ENCODE measurements at regions not wholly inside any gene's neighbourhood (a gene's known extent, or its start where the extent isn't known, plus 50 kb on each side); places are given as distances from the start of the nearest gene placed in this dataset.

DNA sequence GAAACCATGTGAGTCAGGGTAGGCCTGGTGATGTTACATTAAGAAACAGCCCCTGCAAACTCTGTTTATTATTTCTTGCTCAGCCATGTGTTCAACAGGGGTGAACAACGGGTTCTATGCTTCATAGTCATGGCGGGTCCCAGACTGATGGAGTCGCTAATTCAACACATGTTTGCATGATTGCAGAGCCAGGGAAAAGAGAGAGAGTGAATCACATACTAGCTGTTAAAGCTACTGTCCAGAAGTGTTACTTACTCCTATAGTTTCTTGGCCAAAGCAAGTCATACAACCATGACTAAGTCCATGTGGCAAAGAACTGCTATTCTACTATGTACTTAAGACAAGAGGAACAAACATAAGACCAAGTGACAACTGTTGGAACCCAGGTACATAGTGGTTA, 241.2 kb upstream of the SKOR2 start:
- Mint-ChIP-seq H3K4me3 (no peak overlapping the region), H3K36me3 (ENCODE audit: low read depth) (no peaks in the 10 kb centered on the region), H3K4me1 (ENCODE audit: low read depth) (no peaks in the 10 kb centered on the region), H3K9me3 (peaks cover 3% of the 10 kb centered on the region), H3K27ac (no peak overlapping the region), H3K27me3 (peaks cover 8% of the 10 kb centered on the region)
- TF ChIP-seq, protein P1, sequence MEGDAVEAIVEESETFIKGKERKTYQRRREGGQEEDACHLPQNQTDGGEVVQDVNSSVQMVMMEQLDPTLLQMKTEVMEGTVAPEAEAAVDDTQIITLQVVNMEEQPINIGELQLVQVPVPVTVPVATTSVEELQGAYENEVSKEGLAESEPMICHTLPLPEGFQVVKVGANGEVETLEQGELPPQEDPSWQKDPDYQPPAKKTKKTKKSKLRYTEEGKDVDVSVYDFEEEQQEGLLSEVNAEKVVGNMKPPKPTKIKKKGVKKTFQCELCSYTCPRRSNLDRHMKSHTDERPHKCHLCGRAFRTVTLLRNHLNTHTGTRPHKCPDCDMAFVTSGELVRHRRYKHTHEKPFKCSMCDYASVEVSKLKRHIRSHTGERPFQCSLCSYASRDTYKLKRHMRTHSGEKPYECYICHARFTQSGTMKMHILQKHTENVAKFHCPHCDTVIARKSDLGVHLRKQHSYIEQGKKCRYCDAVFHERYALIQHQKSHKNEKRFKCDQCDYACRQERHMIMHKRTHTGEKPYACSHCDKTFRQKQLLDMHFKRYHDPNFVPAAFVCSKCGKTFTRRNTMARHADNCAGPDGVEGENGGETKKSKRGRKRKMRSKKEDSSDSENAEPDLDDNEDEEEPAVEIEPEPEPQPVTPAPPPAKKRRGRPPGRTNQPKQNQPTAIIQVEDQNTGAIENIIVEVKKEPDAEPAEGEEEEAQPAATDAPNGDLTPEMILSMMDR (IDR thresholded peaks at IDR 0.05), result no peak
- ATAC-seq (ENCODE audit: poor library complexity) (no peak), DNase-seq (no peak)
- intact Hi-C loops (cut with DNase I, micrococcal nuclease), result no loop called here
- H3K4me1 ChIP-seq (ENCODE audit: insufficient read depth, low read length), result no peaks in the 10 kb centered on the region
- no peak overlapping the region for H3K4me3 ChIP-seq (ENCODE audit: low read length)
- POLR2A ChIA-PET, result no interaction called here
- CTCF ChIA-PET, result interaction anchor here (0.6 kb wide), 1 partner anchor 86 kb away, joined by 5 read pairs; no protein-coding TSS in a partner anchor
- H3K27me3 ChIP-seq (ENCODE audit: control insufficient read depth in 1 of 2, insufficient read depth in 2 of 2, low read length in 2 of 2), result no peaks in the 10 kb centered on the region
- no peak overlapping the region for H3K27ac ChIP-seq (ENCODE audit: low read depth in 1 of 2, low read length in 2 of 2)
- H3K9me3 ChIP-seq (ENCODE audit: control insufficient read depth in 1 of 2, insufficient read depth in 1 of 2, low read length in 2 of 2), result peaks cover 0 to 8% of the 10 kb centered on the region in 2 experiments
- H3K36me3 ChIP-seq (ENCODE audit: insufficient read depth, low read length), result no peaks in the 10 kb centered on the region

DNA sequence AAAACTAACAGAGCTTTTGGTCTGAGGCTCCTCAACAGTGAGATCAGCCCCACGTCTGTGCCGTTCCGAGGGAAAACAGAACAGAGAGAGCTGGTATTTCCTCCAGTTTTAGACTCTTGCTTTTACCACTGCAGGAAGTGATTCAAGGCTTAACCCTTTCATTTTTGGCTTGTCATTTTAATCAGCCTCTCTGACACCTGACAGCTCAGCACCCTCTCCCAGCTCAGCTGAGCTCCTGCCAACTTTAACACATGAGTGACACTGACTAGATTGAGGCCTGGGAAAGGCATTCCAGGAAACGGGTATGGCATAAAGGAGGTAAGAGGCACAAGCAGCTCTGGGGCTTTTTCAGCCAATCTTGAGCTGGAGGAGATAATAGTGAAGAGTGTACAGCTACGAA, 239.4 kb upstream of the SKOR2 start:
- no peaks in the 10 kb centered on the region for H3K36me3 Mint-ChIP-seq (ENCODE audit: low read depth)
- POLR2A ChIA-PET, result no interaction called here
- intact Hi-C loops (cut with DNase I, micrococcal nuclease), result no loop called here

DNA sequence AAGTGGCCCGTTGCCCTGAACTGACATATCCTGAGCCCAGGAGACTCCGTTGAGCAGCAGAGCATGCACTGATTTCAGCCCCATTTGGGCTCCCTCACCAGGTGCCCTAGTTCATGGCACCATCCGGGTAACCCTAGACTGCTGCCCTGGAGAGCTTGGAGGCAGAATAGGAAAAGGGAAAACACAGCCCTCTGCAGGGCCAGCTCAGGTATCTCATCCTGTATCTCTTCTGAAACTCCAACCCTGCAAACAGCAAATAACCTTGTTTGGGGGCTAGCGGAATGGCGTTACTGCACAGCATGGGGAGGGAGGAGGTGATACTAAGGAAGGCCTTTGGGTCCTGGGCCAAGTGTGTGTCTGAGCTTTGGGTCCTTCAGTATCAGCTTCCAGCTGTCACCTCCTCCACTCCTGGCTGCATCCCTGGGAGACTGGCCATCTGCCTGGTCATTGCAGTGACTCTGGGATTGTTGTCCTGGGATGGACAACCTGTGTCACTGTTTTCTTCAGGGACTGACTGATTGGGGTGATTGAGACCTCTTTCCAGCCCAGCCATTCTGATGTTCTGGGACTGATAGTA, 233.8 kb upstream of the SKOR2 start:
- TF ChIP-seq, protein P1 (IDR thresholded peaks at IDR 0.05), result no peak
- H3K4me1 Mint-ChIP-seq (ENCODE audit: low read depth), result no peaks in the 10 kb centered on the region
- H3K4me3 Mint-ChIP-seq, result no peak overlapping the region

More for the DNA sequence above, 239.4 kb upstream of the SKOR2 start:
- H3K9me3 Mint-ChIP-seq, result peaks cover 3% of the 10 kb centered on the region
- Histone ChIP-seq H3K4me3 (ENCODE audit: low read length) (no peak overlapping the region), H3K36me3 (ENCODE audit: insufficient read depth, low read length) (no peaks in the 10 kb centered on the region), H3K4me1 (ENCODE audit: insufficient read depth, low read length) (no peaks in the 10 kb centered on the region), H3K27me3 (ENCODE audit: control insufficient read depth in 1 of 2, insufficient read depth in 2 of 2, low read length in 2 of 2) (no peaks in the 10 kb centered on the region), H3K27ac (ENCODE audit: low read depth in 1 of 2, low read length in 2 of 2) (no peak overlapping the region), H3K9me3 (ENCODE audit: control insufficient read depth in 1 of 2, insufficient read depth in 1 of 2, low read length in 2 of 2) (peaks cover 0 to 8% of the 10 kb centered on the region in 2 experiments)
- H3K27me3 Mint-ChIP-seq, result peaks cover 13% of the 10 kb centered on the region
- H3K4me1 Mint-ChIP-seq (ENCODE audit: low read depth), result no peaks in the 10 kb centered on the region
- CTCF ChIA-PET, result no interaction called here
- TF ChIP-seq, protein P1 (IDR thresholded peaks at IDR 0.05), result no peak
- no peak overlapping the region for H3K27ac Mint-ChIP-seq
- DNase-seq (no peak), ATAC-seq (ENCODE audit: poor library complexity) (no peak)
- no peak overlapping the region for H3K4me3 Mint-ChIP-seq

More for the DNA sequence above, 233.8 kb upstream of the SKOR2 start:
- Mint-ChIP-seq H3K36me3 (ENCODE audit: low read depth) (no peaks in the 10 kb centered on the region), H3K27ac (no peak overlapping the region), H3K27me3 (peaks cover 37% of the 10 kb centered on the region), H3K9me3 (peaks cover 3% of the 10 kb centered on the region)
- no peak overlapping the region for H3K27ac ChIP-seq (ENCODE audit: low read depth in 1 of 2, low read length in 2 of 2)
- ChIA-PET CTCF (no interaction called here), POLR2A (no interaction called here)
- peaks cover 0 to 5% of the 10 kb centered on the region in 2 experiments for H3K9me3 ChIP-seq (ENCODE audit: control insufficient read depth in 1 of 2, insufficient read depth in 1 of 2, low read length in 2 of 2)
- no peak overlapping the region for H3K4me3 ChIP-seq (ENCODE audit: low read length)
- H3K27me3 ChIP-seq (ENCODE audit: control insufficient read depth in 1 of 2, insufficient read depth in 2 of 2, low read length in 2 of 2), result no peaks in the 10 kb centered on the region
- H3K36me3 ChIP-seq (ENCODE audit: insufficient read depth, low read length), result no peaks in the 10 kb centered on the region
- intact Hi-C loops (cut with DNase I, micrococcal nuclease), result no loop called here
- no peak for ATAC-seq (ENCODE audit: poor library complexity)
- DNase-seq, result no peak
- H3K4me1 ChIP-seq (ENCODE audit: insufficient read depth, low read length), result no peaks in the 10 kb centered on the region
